Astrocyte (in vitro differentiated cells and primary cell): ENCODE measurements at regions not wholly inside any gene's neighbourhood (a gene's known extent, or its start where the extent isn't known, plus 50 kb on each side); places are given as distances from the start of the nearest gene placed in this dataset.

Experiments
- EZH2 ChIP-seq: IDR thresholded peaks from 2 replicates; pipeline ENCODE4 v1.6.1; 2012; ENCODE audit warnings: mild to moderate bottlenecking, low read length, inconsistent platforms; ENCODE audit not compliant: insufficient read depth
- TF ChIP-seq, protein P1 (sequence below): IDR thresholded peaks from 2 replicates; pipeline ENCODE4 v1.5.1; 2011; ENCODE audit warnings: low read depth, mild to moderate bottlenecking, inconsistent platforms, low read length, moderate library complexity; ENCODE audit not compliant: insufficient read depth

DNA sequence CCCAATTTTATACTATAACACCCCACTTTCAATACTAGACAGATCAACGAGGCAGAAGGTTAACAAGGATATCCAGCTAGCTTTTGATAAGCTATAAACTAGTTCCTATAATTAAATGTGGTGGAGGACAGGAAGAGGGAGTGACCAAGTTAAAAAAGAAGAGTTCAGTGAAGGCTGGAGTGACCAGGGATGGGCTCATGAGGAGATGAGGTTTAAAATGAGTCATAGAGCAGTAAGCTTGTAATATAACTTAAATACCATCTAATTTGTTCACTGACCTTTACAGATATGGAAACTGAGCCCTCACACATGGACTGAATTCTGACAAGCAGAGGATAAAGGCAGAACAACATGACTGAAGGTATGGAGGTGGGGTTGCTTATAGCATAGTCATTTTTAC is 284.5 kb downstream of the SPATA31D1 start:
- TF ChIP-seq, protein P1, sequence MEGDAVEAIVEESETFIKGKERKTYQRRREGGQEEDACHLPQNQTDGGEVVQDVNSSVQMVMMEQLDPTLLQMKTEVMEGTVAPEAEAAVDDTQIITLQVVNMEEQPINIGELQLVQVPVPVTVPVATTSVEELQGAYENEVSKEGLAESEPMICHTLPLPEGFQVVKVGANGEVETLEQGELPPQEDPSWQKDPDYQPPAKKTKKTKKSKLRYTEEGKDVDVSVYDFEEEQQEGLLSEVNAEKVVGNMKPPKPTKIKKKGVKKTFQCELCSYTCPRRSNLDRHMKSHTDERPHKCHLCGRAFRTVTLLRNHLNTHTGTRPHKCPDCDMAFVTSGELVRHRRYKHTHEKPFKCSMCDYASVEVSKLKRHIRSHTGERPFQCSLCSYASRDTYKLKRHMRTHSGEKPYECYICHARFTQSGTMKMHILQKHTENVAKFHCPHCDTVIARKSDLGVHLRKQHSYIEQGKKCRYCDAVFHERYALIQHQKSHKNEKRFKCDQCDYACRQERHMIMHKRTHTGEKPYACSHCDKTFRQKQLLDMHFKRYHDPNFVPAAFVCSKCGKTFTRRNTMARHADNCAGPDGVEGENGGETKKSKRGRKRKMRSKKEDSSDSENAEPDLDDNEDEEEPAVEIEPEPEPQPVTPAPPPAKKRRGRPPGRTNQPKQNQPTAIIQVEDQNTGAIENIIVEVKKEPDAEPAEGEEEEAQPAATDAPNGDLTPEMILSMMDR: no peak
- no peak for TF ChIP-seq EZH2
